ENCODE measurements at regions not wholly inside any gene's neighbourhood (a gene's known extent, or its start where the extent isn't known, plus 50 kb on each side); places are given as distances from the start of the nearest gene placed in this dataset.
"Not testable (repeated sequence)": the region's sequence is repeated elsewhere in the genome, so short reads cannot be mapped to it uniquely, and the experiment has no call there.

DNA sequence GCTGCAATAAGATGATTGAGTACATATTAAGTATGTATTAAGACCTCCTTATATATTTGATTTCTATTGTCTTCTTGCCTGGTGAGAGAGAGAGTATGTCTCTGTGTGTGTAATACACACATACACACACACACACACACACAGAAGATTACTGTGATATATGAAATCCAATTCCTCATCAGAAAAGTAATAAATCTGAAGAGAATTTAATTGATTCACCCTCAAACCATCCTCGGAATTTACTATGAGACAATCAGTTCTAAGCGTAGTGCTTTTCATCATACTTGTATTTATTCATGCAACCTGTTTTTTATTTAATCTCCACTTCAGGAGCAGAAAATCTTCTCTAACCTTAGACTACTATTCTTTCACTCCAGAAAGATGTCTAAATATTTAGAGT, 62.3 kb upstream of the TLL1 start:
- DNase-seq (ENCODE audit: low read depth in 4 of 4, low spot score in 2 of 4), result no peak

DNA sequence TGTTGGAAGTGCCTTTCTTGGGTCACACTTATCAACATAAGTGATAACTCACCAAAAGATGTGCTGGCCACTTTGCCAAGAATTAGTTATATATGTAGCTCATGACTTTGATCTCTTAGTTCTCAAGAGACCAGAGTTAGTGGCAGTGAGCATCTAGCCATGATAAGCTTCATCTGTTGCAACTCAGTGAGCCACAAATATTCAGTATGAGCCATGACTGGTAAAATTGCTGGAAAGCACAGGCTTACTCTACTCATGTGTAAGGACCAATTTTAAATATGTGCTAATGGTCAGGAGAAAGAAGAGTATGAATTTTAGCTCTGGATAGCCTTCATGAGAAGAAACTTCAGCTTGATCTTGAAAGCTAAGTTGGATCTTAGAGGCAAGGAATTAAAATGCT, 59.4 kb upstream of the TLL1 start:
- DNase-seq (ENCODE audit: low read depth in 4 of 4, low spot score in 2 of 4), result no peak

DNA sequence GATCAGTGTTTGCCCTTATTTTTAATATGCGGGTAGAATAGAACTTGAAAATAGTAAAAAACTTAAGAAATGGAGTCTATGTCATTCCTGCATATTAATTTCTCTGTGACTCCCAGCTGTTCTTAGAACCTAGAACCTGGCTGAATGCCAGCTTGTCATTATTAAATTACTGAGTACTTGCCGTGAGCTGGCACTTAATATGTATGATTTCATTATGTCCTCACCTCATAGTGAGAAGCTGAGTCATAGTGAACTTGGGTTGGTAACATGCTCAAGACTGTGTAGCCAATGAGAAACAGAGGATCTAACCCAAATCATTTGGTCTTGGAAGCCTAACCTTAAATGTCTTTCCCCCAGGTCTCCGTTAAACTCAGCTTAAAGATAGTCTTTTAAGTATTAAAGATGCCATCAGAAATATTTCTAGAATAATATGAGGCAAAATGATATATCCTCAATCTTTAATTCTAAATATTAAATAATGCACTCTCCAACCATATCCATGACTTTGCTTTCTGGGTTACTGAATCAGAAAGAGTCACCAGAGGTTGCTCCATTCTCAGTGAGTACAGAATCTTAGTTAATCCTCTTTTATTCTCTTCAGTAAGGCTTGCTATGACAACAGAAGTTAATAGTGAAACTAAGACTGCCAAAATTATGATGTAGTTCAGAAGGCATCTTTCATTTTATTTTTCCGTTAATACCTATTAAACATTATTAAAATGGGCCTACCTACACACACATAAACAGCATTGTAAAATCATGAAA, 58.6 kb upstream of the TLL1 start:
- DNase-seq (ENCODE audit: low read depth in 4 of 4, low spot score in 2 of 4), result no peak

DNA sequence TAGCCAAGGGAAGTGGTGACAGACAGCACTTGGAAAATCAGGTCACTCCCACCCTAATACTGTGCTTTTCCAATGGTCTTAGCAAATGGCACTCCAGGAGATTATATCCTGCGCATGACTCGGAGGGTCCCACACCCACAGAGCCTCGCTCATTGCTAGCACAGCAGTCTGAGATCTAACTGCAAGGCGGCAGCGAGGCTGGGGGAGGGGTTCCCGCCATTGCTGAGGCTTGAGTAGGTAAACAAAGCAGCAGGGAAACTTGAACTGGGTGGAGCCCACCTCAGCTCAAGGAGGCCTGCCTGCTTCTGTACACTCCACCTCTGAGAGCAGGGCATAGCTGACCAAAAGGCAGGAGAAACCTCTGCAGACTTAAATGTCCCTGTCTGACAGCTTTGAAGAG, 53.9 kb upstream of the TLL1 start:
- not testable (repeated sequence) for DNase-seq (ENCODE audit: low read depth in 4 of 4, low spot score in 2 of 4)

All from left renal cortex interstitium (tissue), 4 donors.